ENCODE measurements at regions not wholly inside any gene's neighbourhood (a gene's known extent, or its start where the extent isn't known, plus 50 kb on each side); places are given as distances from the start of the nearest gene placed in this dataset.

- DNase-seq (ENCODE audit: low read depth), result no peak
- H3K4me3 ChIP-seq (ENCODE audit: low read depth, low read length), result no peak overlapping the region
- in situ Hi-C loops (cut with HindIII; ENCODE audit: low sequenced_read_pairs), result no loop called here
- TF ChIP-seq, protein P1, sequence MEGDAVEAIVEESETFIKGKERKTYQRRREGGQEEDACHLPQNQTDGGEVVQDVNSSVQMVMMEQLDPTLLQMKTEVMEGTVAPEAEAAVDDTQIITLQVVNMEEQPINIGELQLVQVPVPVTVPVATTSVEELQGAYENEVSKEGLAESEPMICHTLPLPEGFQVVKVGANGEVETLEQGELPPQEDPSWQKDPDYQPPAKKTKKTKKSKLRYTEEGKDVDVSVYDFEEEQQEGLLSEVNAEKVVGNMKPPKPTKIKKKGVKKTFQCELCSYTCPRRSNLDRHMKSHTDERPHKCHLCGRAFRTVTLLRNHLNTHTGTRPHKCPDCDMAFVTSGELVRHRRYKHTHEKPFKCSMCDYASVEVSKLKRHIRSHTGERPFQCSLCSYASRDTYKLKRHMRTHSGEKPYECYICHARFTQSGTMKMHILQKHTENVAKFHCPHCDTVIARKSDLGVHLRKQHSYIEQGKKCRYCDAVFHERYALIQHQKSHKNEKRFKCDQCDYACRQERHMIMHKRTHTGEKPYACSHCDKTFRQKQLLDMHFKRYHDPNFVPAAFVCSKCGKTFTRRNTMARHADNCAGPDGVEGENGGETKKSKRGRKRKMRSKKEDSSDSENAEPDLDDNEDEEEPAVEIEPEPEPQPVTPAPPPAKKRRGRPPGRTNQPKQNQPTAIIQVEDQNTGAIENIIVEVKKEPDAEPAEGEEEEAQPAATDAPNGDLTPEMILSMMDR (IDR thresholded peaks at IDR 0.05; ENCODE audit: low read depth, low read length, missing control alignments), result no peak
Observed at GRCh38 chr2:221361633-221362032, 210.5 kb downstream of the EPHA4 start.

GRCh38 chr2:221364672-221365071 is 207.4 kb downstream of the EPHA4 start:
- TF ChIP-seq, protein P1 (IDR thresholded peaks at IDR 0.05; ENCODE audit: low read depth, low read length, missing control alignments), result no peak
- no peak for DNase-seq (ENCODE audit: low read depth)
- in situ Hi-C loops (cut with HindIII; ENCODE audit: low sequenced_read_pairs), result no loop called here

More at GRCh38 chr2:221364672-221365071, 207.4 kb downstream of the EPHA4 start:
- no peak overlapping the region for H3K4me3 ChIP-seq (ENCODE audit: low read depth, low read length)

Data from astrocyte of the cerebellum (primary cell).